ENCODE measurements at regions not wholly inside any gene's neighbourhood (a gene's known extent, or its start where the extent isn't known, plus 50 kb on each side); places are given as distances from the start of the nearest gene placed in this dataset.

GRCh38 chr13:22427783-22428182 lies 753.0 kb upstream of the SGCG start:
- TF ChIP-seq, protein P1, sequence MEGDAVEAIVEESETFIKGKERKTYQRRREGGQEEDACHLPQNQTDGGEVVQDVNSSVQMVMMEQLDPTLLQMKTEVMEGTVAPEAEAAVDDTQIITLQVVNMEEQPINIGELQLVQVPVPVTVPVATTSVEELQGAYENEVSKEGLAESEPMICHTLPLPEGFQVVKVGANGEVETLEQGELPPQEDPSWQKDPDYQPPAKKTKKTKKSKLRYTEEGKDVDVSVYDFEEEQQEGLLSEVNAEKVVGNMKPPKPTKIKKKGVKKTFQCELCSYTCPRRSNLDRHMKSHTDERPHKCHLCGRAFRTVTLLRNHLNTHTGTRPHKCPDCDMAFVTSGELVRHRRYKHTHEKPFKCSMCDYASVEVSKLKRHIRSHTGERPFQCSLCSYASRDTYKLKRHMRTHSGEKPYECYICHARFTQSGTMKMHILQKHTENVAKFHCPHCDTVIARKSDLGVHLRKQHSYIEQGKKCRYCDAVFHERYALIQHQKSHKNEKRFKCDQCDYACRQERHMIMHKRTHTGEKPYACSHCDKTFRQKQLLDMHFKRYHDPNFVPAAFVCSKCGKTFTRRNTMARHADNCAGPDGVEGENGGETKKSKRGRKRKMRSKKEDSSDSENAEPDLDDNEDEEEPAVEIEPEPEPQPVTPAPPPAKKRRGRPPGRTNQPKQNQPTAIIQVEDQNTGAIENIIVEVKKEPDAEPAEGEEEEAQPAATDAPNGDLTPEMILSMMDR (IDR thresholded peaks at IDR 0.05; ENCODE audit: borderline replicate concordance, insufficient read depth, low read depth, low read length) = no peak

DNA sequence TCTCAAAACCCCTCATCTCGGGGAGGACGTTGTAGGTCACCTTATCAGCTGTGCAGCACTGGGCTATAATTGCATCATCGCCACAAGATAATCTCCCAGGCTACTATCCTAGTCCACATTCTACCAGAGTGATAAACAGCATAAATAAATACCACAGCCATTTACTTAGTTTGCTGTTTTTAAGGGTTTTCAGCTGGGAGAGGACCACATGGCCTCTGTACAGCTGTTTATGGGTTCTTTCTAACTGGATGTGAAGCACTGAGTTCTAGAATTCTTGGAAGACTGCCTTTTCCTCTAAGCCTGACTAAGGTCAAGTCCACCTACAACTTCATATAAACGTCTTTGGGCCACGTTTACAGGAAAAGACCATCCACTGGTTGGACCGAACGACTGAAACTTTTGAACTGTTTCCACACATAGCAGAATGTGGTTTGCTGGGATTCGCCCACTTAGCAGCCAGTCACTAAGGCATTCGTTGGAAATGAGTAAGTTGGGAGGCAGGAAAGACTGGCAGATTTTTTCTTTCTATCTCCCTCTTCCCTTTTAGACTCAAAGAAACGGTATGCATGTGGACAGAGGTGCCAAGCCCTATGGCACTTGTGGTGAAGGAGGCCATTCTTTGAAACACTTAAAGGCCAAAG lies 752.5 kb upstream of the SGCG start:
- TF ChIP-seq, protein P1 (IDR thresholded peaks at IDR 0.05; ENCODE audit: borderline replicate concordance, insufficient read depth, low read depth, low read length) = no peak
- H3K4me3 ChIP-seq (ENCODE audit: low read depth, low read length) = no peak overlapping the region

More at GRCh38 chr13:22427783-22428182, 753.0 kb upstream of the SGCG start:
- H3K4me3 ChIP-seq (ENCODE audit: low read depth, low read length) = no peak overlapping the region

DNA sequence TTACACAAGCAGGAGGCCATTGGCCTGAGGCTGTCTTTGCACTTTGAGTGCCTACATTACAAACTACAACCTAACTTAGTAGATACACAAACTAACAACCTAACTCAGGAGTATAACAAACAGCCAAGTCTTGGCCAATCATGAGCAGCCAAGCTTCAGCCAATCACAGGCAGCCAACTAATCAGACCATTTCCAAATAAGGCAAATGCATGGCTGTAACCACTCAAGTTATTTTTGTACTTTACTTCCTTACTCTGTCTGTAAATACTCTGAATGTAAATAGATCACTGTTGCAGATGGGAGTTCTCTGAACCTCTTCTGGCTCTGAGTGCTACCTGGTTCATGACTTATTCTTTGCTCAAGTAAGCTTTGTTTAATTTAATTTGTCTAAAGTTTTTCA lies 748.1 kb upstream of the SGCG start:
- TF ChIP-seq, protein P1 (IDR thresholded peaks at IDR 0.05; ENCODE audit: borderline replicate concordance, insufficient read depth, low read depth, low read length) = no peak
- H3K4me3 ChIP-seq (ENCODE audit: low read depth, low read length) = no peak overlapping the region

GRCh38 chr13:22447132-22447886 lies 733.5 kb upstream of the SGCG start:
- H3K4me3 ChIP-seq (ENCODE audit: low read depth, low read length) = no peak overlapping the region
- TF ChIP-seq, protein P1 (IDR thresholded peaks at IDR 0.05; ENCODE audit: borderline replicate concordance, insufficient read depth, low read depth, low read length) = no peak

- TF ChIP-seq, protein P1 (IDR thresholded peaks at IDR 0.05; ENCODE audit: borderline replicate concordance, insufficient read depth, low read depth, low read length) = no peak
Measured at GRCh38 chr13:22449251-22449650, 731.5 kb upstream of the SGCG start.

DNA sequence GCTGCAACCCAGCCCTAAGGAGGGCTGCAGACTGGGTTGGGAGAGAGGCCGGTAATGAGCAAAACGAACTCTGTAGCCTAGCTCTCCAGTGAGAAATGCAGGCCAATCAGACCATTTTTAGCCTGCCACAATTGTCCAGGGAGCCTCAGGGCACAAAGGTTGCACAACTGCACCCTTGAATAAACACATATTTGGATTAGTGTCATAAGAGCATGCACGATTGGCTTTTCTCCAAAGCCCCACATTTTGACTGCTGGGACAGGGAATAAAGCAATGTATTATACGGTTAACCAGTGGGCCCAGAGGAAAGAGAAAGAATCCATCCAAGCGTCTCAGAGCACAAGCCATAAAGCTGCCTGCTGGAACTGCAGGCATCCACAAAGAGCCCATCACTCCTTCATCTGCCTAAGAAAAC lies 729.4 kb upstream of the SGCG start:
- TF ChIP-seq, protein P1 (IDR thresholded peaks at IDR 0.05; ENCODE audit: borderline replicate concordance, insufficient read depth, low read depth, low read length) = no peak
- H3K4me3 ChIP-seq (ENCODE audit: low read depth, low read length) = no peak overlapping the region

More at GRCh38 chr13:22449251-22449650, 731.5 kb upstream of the SGCG start:
- no peak overlapping the region for H3K4me3 ChIP-seq (ENCODE audit: low read depth, low read length)

GRCh38 chr13:22454586-22454985 lies 726.2 kb upstream of the SGCG start:
- H3K4me3 ChIP-seq (ENCODE audit: low read depth, low read length) = no peak overlapping the region
- TF ChIP-seq, protein P1 (IDR thresholded peaks at IDR 0.05; ENCODE audit: borderline replicate concordance, insufficient read depth, low read depth, low read length) = no peak

Measured in GM12875 (cell line).